GM19324 (cell line): ENCODE measurements at regions not wholly inside any gene's neighbourhood (a gene's known extent, or its start where the extent isn't known, plus 50 kb on each side); places are given as distances from the start of the nearest gene placed in this dataset.

Source experiments
- ATAC-seq: cut with Tn5 transposase; IDR thresholded peaks from one replicate; pipeline ENCODE4 v1.9.1; 2021; ENCODE audit warnings: mild to moderate bottlenecking, moderate library complexity; ENCODE audit not compliant: unreplicated experiment, low FRiP score

DNA sequence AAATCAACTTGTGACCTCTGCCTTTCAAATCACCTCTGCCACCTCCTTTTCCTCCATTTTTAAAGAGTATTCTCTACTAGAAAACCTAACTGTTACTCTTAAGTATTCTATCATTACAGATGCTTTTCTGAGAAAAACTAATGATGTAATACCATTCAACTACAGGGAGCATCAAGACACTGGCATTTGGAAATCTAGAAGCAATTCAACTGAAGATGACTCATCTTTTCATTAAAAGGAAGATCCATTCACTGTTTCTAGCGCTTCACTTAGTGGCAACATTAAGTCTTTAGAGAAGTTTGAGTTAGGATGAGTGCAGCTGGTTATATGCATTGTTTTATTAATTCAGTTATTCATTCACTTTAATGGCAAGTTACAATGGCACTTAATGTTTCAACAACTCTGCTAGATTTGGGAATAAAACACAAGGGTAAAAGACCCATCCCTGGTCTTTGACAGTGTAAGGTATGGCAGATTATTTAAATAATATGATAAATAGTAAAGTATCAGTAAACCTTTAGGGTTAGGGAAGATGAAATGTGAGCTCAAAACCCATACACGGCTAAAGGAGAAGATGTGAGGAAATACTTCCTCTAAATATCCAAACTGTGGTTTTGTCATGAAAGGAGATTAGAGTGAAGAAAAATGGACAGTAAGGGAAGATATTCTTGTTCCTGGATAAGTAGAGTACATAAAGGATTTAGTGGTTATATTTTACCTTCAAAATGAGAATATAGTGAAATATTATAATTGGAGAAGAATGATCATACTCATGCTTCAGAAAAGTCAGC lies 61.7 kb downstream of the KCNJ2 start:
- ATAC-seq, result no peak

DNA sequence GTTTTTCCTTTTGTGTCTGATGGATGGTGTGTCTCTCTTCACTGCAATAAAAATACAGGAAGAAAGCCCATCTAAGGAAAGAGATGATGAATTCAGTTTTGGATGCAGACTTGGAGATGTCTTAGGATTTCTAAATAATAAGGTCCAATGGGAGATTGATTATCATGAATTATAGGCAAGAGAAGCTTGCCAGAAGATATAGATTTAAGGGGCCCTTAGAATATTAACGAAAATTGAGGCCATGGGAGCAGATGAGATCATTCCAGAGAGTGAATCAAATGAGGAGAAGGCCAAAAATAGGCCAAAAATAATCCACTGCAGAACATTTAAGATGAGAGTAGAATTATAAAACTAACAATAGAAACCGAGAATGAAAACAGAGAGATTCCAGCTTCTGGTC lies 63.1 kb downstream of the KCNJ2 start:
- no peak for ATAC-seq

DNA sequence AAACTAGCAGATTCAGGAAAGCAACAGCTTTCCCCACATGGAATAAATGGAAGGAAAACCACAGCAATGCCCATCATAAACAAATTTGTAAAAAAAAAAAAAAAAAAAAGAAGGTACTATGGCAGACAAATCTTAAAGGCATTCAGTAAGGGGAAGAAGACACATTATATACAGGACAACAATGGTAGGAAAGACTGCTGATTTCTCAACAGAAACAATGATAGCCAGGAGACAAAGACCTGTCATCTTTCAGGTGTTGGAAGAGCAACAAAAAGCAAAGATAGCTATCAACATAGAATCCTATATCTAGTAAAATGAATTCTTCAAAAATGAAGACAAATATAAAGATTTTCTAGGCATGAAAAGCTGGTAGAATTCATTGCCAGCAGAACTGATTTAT lies 65.9 kb downstream of the KCNJ2 start:
- ATAC-seq, result no peak

DNA sequence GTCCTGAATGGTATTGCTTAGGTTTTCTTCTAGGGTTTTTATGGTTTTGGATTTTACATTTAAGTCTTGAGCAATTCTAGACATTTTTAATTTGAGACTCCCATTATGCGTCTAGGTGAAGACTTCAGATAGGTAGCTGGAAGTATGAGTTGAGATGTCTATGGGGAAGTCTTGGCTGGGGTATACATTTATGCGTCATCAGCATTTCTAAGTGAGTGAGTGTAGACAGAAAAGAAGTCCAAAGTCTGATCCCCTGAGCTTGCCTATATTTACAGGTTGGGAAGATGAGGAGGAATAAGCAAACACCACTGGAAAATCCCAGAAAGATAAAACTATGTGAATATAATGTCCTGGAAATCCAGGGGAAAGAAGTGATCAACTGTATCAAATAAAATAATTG lies 68.9 kb downstream of the KCNJ2 start:
- no peak for ATAC-seq

DNA sequence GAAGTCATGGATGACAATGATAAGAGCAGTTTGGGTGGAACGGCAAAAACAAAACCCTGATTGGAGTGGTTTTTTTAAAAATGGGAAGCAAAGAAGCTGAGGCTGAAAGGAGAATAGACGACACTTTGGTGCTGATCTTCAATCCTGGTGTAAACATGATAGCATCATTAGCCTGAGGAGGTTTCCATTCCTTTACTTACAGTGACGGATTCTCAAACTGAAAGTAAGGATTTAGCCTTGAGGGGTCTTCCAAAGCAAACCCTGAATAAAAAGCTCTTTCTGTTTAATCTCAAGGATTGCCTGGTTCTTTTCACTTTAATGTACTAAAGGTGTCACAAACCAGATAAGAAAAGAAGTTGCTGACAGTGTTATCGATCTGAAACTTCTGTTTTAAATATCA lies 69.3 kb downstream of the KCNJ2 start:
- no peak for ATAC-seq

DNA sequence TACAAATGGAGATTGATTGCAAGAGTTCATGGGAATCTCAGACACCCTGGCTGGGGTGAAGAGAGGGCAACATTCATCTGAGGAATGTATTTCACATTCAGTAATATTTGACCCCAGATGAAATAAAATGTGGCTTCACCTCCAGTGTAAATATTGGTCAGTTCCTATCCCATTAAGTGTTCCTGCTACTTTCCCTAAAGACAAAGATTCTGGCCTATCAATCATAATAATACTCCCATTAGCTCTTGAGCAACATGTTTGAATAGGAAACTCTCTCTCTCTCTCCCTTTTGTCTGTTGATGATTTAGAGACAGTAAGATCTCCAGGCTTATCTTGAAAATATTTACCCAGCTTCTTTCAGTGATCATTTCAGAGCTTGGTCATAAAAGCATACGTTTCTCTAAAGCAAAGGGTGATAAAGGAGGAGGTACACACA lies 70.1 kb downstream of the KCNJ2 start:
- no peak for ATAC-seq

DNA sequence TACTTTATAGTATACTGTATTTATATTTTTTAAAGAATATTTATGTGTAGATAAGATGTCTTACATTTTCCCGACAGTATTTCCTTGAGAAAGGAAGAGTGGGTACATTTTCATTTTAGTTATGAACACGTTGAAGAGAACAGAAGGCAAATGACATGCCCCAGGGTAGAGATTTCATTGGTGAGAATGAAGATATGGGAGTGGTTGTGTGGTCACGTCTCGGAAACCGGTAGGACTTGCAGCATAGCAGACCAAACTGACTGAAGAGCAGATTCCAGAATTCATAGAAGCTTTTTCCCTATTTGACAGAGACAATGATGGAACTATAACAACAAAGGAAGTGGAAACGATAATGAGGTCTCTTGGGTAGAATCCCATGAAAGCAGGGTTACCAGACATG lies 71.7 kb downstream of the KCNJ2 start:
- no peak for ATAC-seq

DNA sequence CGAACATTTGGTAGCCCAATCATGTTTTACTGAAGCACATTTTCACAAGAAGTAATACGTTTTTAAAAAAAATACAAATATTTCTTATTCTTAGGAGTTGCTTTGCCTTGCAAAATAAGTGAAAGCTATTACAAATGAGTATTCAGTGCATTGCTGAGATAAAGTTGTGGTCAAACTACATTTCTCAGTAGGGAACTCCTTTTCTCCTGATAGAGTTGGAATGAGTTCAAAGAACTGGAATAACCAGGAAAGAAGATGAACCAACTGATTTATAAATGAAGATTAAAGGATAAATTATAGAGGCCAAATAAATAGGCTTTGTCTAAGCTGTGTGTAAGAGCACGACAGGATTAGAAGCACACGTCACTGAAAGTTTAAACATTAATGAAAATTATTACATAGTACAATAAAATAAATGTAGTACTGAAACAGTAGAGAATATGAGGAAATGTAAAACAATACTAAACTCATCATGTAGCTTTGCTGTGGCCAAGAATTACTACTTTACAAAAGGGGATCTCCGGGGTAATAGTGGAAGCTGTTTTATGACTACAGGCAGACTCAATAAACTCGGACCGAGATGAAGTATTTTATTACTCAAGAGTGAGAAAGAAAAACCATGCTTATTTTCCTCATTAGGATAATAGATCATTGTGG lies 73.6 kb downstream of the KCNJ2 start:
- no peak for ATAC-seq

DNA sequence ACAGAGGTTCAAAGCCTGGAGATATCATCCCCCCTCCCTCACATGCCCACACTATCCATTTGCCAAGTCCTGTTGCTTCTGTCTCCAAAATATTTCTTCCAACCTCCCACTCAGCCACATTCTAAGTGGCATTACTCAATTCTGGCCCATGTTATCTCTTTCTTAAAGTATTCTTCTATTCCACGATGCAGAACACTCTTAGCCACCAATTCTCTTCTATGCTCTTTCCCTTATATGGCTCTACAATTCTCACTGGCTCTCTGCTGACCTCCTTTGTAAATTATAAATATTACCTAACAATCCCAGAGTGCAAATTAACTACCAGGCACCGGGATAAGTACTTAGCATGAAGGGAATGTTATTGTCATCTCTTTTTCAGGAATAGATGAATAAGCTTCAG lies 82.4 kb downstream of the KCNJ2 start:
- ATAC-seq, result no peak

DNA sequence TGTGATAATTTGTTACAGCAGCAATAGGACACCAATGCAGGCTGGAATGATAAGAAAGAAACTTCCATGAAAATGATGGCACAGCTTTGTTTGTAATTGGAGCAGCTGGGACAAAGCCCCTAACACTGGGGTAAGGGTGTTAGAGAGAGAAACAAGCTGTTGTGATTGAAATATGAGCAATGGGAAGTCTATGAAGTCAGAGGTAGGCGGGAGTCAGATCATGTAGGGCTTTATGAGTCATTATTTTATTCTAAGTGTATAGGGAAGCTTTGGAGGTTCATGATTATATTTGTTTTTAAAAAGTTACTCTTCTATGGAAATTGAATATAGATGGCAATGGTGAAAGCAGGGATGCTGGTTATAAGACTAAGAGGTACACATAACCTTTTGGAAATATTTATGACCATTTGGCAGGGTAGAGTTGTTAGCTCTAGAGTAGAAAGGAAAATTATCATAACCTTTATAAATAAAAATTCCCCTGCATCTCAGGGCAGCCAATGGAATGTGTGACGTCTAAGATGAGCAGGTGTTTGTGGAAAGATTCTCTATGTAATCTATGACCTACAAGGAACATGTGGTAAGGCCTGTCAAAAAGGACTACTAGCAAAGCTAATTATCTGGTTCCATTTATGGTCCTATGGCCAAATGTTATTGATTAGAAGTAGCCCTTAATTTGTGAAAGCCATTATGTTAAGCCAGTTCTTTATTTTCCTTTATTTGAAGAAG lies 85.6 kb downstream of the KCNJ2 start:
- ATAC-seq, result no peak

DNA sequence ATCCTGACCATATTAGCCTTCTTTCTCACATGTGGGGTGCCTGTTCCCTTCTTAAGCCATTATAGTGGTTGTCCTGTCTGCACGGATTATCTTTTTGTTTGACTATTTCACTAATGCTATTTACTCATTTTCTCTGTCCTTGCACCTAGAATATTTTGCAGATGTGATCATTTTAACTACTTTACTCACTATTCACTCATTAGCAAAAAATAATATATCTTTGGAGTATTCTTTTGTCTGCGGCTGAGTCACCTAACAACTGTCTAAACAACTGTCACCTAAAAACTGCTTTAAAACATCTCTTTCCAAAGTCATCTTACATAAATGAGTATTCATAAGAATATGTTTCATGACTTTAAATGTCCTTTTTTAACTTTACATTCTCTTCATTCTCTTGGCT lies 87.4 kb downstream of the KCNJ2 start:
- no peak for ATAC-seq

DNA sequence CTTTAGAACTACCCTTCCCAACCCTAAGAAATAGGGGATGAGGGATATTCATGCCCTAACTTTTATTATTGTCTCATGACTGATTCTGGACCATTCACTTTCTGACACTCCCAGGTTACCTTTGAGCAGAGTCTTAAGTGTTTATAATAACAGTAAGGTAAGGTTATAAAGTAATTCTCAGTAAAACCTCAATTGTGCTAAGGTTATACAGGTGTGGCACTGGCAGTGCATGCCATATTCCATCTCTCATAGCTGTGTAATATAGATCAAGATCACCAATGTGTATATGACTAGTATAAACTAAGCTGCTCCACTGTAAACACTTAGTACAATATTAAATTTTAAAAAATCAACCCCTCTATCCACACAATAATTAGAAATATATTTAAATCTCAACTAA lies 89.1 kb downstream of the KCNJ2 start:
- no peak for ATAC-seq

DNA sequence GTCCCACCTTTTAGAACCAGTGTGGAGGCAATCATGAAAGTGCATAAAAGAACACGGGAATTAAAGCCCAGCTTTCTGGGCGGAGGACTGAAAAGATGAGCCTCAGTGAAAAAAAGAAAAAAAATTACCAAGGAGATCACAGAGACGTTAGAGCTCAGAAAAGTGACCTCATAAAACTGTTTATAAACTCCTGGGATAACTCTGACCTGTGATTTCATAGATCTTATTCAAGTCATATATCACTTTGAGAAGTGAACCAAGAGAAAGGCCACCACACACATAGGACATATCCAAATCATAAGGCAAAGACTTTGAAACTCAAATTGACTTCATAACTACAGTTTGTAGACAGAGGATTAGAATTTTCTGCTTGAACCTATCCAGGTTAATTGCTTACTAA lies 90.1 kb downstream of the KCNJ2 start:
- no peak for ATAC-seq

DNA sequence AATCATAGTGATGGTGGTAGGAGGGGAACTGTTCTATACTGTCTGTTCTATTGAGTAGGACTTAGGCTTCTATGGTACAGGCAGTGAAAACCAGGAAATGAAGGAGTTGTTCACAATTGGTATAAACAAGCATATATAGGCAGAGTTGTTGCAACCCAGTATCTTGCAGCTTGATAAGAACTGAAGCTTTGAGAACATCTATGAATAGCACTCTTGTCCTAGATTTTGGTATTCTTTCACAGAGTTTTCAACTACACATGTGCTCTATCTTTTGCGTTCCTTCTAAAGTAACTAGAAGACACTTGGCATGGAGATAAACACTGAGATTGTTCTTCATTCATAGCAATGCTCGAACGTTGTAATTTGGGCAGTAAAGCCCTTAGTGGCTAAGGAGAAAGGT lies 91.8 kb downstream of the KCNJ2 start:
- ATAC-seq, result no peak

DNA sequence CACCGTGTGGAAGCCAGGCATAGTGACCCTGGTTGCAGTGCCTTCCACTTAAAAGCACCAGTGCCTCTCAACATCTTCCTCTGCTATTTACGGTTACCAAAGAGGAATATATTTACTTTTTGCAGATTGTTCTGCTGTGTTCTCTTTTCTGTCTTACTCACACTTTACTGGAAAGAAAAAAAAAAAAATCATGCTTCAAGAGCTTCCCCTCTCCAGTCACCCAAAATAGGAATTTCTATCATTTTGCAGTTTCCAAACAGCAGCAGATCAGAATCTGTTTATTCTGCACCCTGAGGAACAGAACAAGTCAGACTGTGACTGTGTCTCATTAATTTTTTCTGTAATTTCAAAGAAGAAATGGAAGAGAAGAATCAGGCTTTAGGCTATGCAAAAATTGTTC lies 96.1 kb downstream of the KCNJ2 start:
- ATAC-seq, result no peak

DNA sequence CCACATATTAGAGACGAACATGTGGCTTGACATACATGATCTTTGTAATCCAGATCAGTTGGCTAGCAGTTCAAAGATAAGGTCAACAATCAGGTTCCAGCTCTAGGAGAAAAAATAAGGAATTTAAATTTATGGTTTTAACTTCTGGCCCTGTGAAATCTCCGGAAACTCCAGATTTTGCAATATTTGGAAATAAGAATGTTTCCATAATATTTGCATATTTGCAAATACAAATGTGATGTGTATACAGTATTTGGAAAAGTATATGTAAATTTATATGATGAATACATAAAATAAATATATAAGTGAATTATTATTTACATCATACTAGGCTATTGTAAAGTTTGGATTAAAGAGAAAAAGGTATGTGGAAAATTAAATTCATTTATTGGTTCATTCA lies 97.1 kb downstream of the KCNJ2 start:
- ATAC-seq, result no peak

DNA sequence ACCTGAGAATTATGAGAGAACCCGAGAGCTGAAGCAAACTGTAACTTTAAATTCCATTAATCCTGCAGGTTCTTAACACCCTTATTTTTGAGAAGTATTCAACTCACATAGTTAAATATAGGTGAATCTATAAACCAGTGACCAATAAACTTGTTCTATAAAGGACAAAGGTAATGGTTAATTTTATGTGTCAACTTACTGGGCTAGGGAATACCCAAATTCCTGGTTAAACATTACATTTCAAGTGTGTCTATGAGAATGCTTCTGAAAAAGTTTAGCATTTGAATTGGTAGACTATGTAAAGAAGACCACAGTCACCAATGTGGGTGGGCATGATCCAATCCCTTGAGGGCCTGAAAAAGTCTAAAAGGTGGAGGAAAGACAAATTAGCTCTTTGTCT lies 99.1 kb downstream of the KCNJ2 start:
- no peak for ATAC-seq

DNA sequence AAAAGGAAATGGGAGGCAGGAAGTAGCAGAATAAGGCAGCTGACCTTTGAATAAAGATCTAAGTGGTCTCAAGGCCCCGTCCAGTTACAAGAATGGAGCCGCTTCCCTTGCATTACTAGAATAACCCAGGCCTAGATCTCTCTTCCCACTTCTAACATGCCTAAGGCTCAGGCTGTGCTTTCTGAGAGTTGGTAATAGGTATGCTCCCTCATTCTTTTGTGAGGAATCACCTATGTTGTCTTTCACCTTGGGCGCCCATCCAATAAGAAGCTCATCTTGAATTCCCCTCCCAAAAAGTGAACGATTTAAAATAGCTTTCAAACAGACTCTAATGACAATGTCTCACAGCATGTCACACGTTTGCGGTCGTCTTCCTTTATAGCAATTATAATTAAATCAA lies 101.2 kb downstream of the KCNJ2 start:
- no peak for ATAC-seq

DNA sequence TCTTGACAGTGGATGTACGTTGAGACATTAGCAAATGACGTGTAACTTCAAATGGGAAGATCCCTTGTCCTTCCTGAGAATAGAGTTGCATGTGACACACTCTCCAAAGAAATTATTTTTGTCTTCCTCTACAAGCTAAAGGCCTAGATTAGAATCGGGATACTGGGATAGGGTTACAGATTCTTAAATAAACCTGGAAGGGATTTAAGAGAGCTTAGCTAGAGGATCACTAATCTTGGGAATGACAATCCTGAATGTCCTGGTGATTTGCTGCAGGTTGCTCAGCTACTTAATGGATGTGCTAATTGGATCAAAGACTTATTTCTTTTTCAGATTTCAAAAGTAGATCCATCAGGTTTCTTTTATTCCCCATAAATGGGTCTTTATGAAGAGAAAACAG lies 101.9 kb downstream of the KCNJ2 start:
- ATAC-seq, result no peak

DNA sequence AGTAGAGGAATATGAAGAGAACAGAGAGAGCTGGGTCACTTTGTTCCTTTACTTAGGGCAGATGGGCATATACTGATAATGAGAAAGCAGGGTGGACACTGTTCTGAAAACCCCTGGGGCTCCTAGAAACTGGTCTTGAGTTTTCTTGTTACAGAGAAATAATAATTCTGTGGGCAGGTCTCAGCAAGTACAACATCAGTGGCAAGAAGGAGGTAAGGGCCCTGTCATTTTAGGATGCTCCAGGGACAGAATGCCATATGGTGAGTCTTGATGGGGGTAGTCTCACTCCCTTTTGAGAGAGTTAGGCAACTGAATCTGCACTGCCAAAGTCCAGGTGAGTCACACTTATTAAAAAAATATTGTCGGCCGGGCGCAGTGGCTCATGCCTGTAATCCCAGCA lies 102.3 kb downstream of the KCNJ2 start:
- ATAC-seq, result no peak

DNA sequence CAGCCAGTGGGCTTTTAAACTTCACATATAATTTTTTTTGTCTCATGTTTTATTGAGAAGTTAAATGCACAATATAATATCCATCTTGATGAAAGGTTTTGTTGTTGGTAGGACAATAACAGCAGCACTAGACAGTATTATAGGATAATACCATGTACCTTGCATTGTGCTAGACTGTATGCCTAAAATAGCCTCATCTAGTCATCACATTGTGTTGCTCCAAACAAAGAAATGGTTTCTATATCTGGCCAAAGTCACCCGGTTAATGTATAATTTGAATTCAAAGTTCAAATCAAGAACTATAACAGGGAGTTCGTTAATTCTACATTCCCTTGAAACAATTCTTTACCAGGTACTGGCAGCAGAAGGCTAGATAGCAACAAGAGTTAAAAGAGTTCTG lies 104.9 kb downstream of the KCNJ2 start:
- ATAC-seq, result no peak

DNA sequence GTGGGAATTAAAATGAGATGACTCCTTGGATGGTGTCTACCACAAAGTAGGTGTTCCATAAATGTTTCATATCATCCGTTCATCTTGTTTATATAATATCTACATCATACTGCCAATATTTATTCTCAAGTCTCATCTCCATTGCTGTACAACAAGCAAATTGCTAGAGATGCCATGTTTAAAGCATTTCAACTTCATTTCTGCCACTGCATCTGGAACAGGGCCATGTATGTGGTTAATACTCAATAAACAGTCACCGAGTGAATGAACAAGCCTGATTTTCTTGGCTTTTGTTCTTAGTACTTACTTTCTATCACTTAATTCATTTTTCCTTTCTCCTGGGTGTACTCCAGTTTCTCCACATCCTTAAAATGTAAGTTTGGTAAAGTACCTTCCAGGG lies 107.6 kb downstream of the KCNJ2 start:
- no peak for ATAC-seq
